ENCODE measurements at regions not wholly inside any gene's neighbourhood (a gene's known extent, or its start where the extent isn't known, plus 50 kb on each side); places are given as distances from the start of the nearest gene placed in this dataset.

GRCh38 chr12:124093297-124093696, 120.3 kb downstream of the ZNF664 start:
- Histone ChIP-seq H3K4me3 (replicated peaks in 1 of 2; ENCODE audit: low read depth in 1 of 2, low read length in 2 of 2) (no peak overlapping the region), H3K27me3 (ENCODE audit: insufficient read depth, low read length) (peaks cover 9% of the 10 kb centered on the region; the same call in 1 of the 2 replicates), H3K4me2 (ENCODE audit: low read length) (no peak overlapping the region), H3K9me3 (ENCODE audit: control insufficient read depth in 1 of 2, insufficient read depth in 1 of 2, low read depth in 1 of 2, low read length in 2 of 2) (peaks cover 0 to 4% of the 10 kb centered on the region in 2 experiments; a peak in 1 of 4 replicates), H3K9ac (ENCODE audit: low read length) (no peak overlapping the region), H2AFZ (ENCODE audit: low read depth, low read length, poor library complexity, severe bottlenecking) (no peak overlapping the region), H3K36me3 (ENCODE audit: control insufficient read depth in 1 of 2, insufficient read depth in 2 of 2, low read length in 2 of 2) (no peaks in the 10 kb centered on the region), H3K4me1 (ENCODE audit: control insufficient read depth in 1 of 2, insufficient read depth in 2 of 2, low read length in 2 of 2) (no peaks in the 10 kb centered on the region), H3K9me2 (ENCODE audit: insufficient read depth) (no peaks in the 10 kb centered on the region), H4K20me1 (ENCODE audit: insufficient read depth) (no peaks in the 10 kb centered on the region), H3K27ac (ENCODE audit: low read depth, low read length) (no peak overlapping the region), H3K79me2 (ENCODE audit: insufficient read depth, low read length) (no peaks in the 10 kb centered on the region)
- RAD21 ChIA-PET (ENCODE audit: low non-redundant PET in 1 of 2, low total read pairs in 2 of 2, uncharacterized antibody in 2 of 2, unreplicated experiment in 2 of 2) = no interaction called here
- ATAC-seq = no peak
- POLR2A ChIA-PET = no interaction called here
- intact Hi-C loops (cut with micrococcal nuclease) = no loop called here
- CTCF ChIA-PET = no interaction called here
- TF ChIP-seq YY1 (IDR thresholded peaks at IDR 0.05; ENCODE audit: extremely low read depth, insufficient replicate concordance, low read depth, low read length) (no peak), ZNF274 (IDR thresholded peaks at IDR 0.05; ENCODE audit: low read depth, low read length) (no peak), CBX3 (IDR thresholded peaks at IDR 0.05; ENCODE audit: low read depth) (no peak), CTCF (IDR thresholded peaks at IDR 0.05 in 2 of 3, conservative IDR thresholded peaks at IDR 0.05 in 1 of 3; ENCODE audit: borderline replicate concordance in 1 of 3, insufficient read depth in 1 of 3, low read depth in 2 of 3, low read length in 2 of 3) (no peak), SRF (IDR thresholded peaks at IDR 0.05; ENCODE audit: low read depth) (no peak), POLR2AphosphoS5 (IDR thresholded peaks at IDR 0.05; ENCODE audit: low read depth, low read length) (no peak), REST (IDR thresholded peaks at IDR 0.05; ENCODE audit: low read depth) (no peak), JUND (IDR thresholded peaks at IDR 0.05) (no peak), ELF1 (IDR thresholded peaks at IDR 0.05; ENCODE audit: borderline replicate concordance, low read depth) (no peak), TCF7L2 (IDR thresholded peaks at IDR 0.05; ENCODE audit: borderline replicate concordance, extremely low read depth, insufficient read depth, insufficient read length) (no peak)
- TF ChIP-seq, protein P1, sequence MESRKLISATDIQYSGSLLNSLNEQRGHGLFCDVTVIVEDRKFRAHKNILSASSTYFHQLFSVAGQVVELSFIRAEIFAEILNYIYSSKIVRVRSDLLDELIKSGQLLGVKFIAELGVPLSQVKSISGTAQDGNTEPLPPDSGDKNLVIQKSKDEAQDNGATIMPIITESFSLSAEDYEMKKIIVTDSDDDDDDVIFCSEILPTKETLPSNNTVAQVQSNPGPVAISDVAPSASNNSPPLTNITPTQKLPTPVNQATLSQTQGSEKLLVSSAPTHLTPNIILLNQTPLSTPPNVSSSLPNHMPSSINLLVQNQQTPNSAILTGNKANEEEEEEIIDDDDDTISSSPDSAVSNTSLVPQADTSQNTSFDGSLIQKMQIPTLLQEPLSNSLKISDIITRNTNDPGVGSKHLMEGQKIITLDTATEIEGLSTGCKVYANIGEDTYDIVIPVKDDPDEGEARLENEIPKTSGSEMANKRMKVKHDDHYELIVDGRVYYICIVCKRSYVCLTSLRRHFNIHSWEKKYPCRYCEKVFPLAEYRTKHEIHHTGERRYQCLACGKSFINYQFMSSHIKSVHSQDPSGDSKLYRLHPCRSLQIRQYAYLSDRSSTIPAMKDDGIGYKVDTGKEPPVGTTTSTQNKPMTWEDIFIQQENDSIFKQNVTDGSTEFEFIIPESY (IDR thresholded peaks at IDR 0.05; ENCODE audit: extremely low read depth, insufficient replicate concordance, low read length) = no peak
- no peak for DNase-seq (ENCODE audit: low read depth, low spot score)
- no TSS peak for BruUV-seq (replicated peaks)
